GM12874 (cell line): ENCODE measurements at regions not wholly inside any gene's neighbourhood (a gene's known extent, or its start where the extent isn't known, plus 50 kb on each side); places are given as distances from the start of the nearest gene placed in this dataset.

Source experiments
- CTCF ChIP-seq: IDR thresholded peaks from 2 replicates; pipeline ENCODE4 v1.5.1; 2011; ENCODE audit warnings: low read depth, mild to moderate bottlenecking, control low read depth, low read length, moderate library complexity; ENCODE audit not compliant: insufficient read depth

- no peak for TF ChIP-seq CTCF
Measured at GRCh38 chr9:71403106-71403505, 281.7 kb upstream of the TRPM3 start.

GRCh38 chr9:71393005-71393404, 271.6 kb upstream of the TRPM3 start:
- TF ChIP-seq CTCF, result no peak

- TF ChIP-seq CTCF, result no peak
Measured at GRCh38 chr9:71384343-71384742, 262.9 kb upstream of the TRPM3 start.

- TF ChIP-seq CTCF, result no peak
Measured at GRCh38 chr9:71383308-71383940, 262.0 kb upstream of the TRPM3 start.

- no peak for TF ChIP-seq CTCF
Measured at GRCh38 chr9:71368157-71368556, 246.7 kb upstream of the TRPM3 start.

GRCh38 chr9:71364186-71364955, 242.9 kb upstream of the TRPM3 start:
- TF ChIP-seq CTCF, result no peak

GRCh38 chr9:71363286-71363961, 242.0 kb upstream of the TRPM3 start:
- TF ChIP-seq CTCF, result no peak
